ENCODE measurements at regions not wholly inside any gene's neighbourhood (a gene's known extent, or its start where the extent isn't known, plus 50 kb on each side); places are given as distances from the start of the nearest gene placed in this dataset.

DNA sequence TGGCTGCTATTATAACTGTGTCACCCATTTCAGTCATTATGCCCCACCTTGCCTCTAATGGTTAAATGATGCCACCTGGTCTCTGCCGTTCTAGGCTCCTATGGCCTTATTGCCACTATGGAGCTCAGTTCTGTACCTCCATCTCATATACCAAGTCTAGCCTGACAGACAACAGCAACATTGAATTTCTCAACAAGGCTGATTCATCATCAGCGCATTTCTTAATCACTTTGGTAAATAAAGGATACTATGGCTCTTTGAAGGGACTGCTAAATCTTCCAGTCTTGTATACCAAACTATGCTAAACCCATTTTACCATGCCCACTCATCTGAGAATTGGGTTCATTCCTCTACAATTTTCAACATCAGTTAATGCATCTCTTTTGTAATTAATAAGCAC lies 784.5 kb upstream of the CELF4 start:
- Histone ChIP-seq H3K9me3 (no peaks in the 10 kb centered on the region), H3K4me3 (no peak overlapping the region), H3K27me3 (no peaks in the 10 kb centered on the region), H3K36me3 (no peaks in the 10 kb centered on the region), H3K4me1 (no peaks in the 10 kb centered on the region), H3K27ac (no peak overlapping the region)
- in situ Hi-C loops (cut with MboI; ENCODE audit: low pct_ligation_motif_present in 1 of 4, low pct_unique_long_range_greater_than_20kb in 1 of 4, low sequenced_read_pairs in 3 of 4) (no loop called here), intact Hi-C loops (cut with DNase I; ENCODE audit: low total_unique reads) (no loop called here)
- no peak for DNase-seq
- TF ChIP-seq, protein P1, sequence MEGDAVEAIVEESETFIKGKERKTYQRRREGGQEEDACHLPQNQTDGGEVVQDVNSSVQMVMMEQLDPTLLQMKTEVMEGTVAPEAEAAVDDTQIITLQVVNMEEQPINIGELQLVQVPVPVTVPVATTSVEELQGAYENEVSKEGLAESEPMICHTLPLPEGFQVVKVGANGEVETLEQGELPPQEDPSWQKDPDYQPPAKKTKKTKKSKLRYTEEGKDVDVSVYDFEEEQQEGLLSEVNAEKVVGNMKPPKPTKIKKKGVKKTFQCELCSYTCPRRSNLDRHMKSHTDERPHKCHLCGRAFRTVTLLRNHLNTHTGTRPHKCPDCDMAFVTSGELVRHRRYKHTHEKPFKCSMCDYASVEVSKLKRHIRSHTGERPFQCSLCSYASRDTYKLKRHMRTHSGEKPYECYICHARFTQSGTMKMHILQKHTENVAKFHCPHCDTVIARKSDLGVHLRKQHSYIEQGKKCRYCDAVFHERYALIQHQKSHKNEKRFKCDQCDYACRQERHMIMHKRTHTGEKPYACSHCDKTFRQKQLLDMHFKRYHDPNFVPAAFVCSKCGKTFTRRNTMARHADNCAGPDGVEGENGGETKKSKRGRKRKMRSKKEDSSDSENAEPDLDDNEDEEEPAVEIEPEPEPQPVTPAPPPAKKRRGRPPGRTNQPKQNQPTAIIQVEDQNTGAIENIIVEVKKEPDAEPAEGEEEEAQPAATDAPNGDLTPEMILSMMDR (IDR thresholded peaks at IDR 0.05) = no peak
- TF ChIP-seq EP300 (IDR thresholded peaks at IDR 0.05; ENCODE audit: low read depth) = no peak
- TF ChIP-seq POLR2AphosphoS5 (IDR thresholded peaks at IDR 0.05) = no peak
- TF ChIP-seq POLR2A (IDR thresholded peaks at IDR 0.05) = no peak
- 80 to 82% methylated on average over 2 of the region's 2 CpGs for WGBS, 2 donors (ENCODE audit: low coverage in 1 of 2)

GRCh38 chr18:38330573-38330972 lies 765.0 kb upstream of the CELF4 start:
- intact Hi-C loops (cut with DNase I; ENCODE audit: low total_unique reads) = no loop called here
- Histone ChIP-seq H3K27ac (no peak overlapping the region), H3K4me1 (no peaks in the 10 kb centered on the region), H3K4me3 (no peak overlapping the region), H3K9me3 (peaks cover 0 to 2% of the 10 kb centered on the region in 2 donors), H3K27me3 (no peaks in the 10 kb centered on the region), H3K36me3 (no peaks in the 10 kb centered on the region)
- TF ChIP-seq POLR2AphosphoS5 (IDR thresholded peaks at IDR 0.05) (no peak), POLR2A (IDR thresholded peaks at IDR 0.05) (no peak), EP300 (IDR thresholded peaks at IDR 0.05; ENCODE audit: low read depth) (no peak)
- TF ChIP-seq, protein P1 (IDR thresholded peaks at IDR 0.05) = no peak
- DNase-seq = no peak
- in situ Hi-C loops (cut with MboI; ENCODE audit: low pct_ligation_motif_present in 1 of 4, low pct_unique_long_range_greater_than_20kb in 1 of 4, low sequenced_read_pairs in 3 of 4) = no loop called here
- 77% methylated on average over 2 to 3 of the region's 3 CpGs for WGBS, 2 donors (ENCODE audit: low coverage in 1 of 2)

DNA sequence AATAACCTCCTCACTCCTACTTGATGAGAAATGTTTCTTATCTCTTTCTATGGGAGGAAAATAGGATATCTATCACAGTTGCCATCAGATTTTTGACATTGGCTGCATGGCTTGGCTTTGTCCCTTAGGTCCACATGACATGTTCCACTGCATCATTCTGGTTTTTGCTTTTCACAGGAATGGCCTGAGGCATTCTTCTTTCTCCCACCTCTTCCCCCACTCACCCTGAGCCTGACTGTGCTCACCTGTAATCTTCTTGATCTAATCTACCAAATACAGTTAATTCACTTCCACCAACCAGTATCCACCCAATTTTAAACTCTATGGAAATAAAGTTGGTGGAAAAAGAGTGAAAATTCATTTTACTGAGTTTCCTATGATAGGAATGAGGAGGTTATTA lies 763.5 kb upstream of the CELF4 start:
- TF ChIP-seq POLR2A (IDR thresholded peaks at IDR 0.05) (no peak), EP300 (IDR thresholded peaks at IDR 0.05; ENCODE audit: low read depth) (no peak), POLR2AphosphoS5 (IDR thresholded peaks at IDR 0.05) (no peak)
- TF ChIP-seq, protein P1 (IDR thresholded peaks at IDR 0.05) = no peak
- Histone ChIP-seq H3K27me3 (no peaks in the 10 kb centered on the region), H3K27ac (no peak overlapping the region), H3K4me1 (no peaks in the 10 kb centered on the region), H3K36me3 (no peaks in the 10 kb centered on the region), H3K4me3 (no peak overlapping the region), H3K9me3 (no peaks in the 10 kb centered on the region)
- in situ Hi-C loops (cut with MboI; ENCODE audit: low pct_ligation_motif_present in 1 of 4, low pct_unique_long_range_greater_than_20kb in 1 of 4, low sequenced_read_pairs in 3 of 4) = no loop called here
- intact Hi-C loops (cut with DNase I; ENCODE audit: low total_unique reads) = no loop called here
- no peak for DNase-seq

GRCh38 chr18:38322206-38322605 lies 756.6 kb upstream of the CELF4 start:
- intact Hi-C loops (cut with DNase I; ENCODE audit: low total_unique reads) (loop anchor here (5.0 kb wide), 1 partner anchor 200 kb away; no protein-coding TSS in a partner anchor), in situ Hi-C loops (cut with MboI; ENCODE audit: low pct_ligation_motif_present in 1 of 4, low pct_unique_long_range_greater_than_20kb in 1 of 4, low sequenced_read_pairs in 3 of 4) (no loop called here)
- Histone ChIP-seq H3K27ac (no peak overlapping the region), H3K4me1 (no peaks in the 10 kb centered on the region), H3K36me3 (no peaks in the 10 kb centered on the region), H3K9me3 (no peaks in the 10 kb centered on the region), H3K4me3 (no peak overlapping the region), H3K27me3 (no peaks in the 10 kb centered on the region)
- 22 to 48% methylated on average over 1 of the region's 1 CpG for WGBS, 2 donors (ENCODE audit: low coverage in 1 of 2)
- no peak for DNase-seq
- TF ChIP-seq, protein P1 (IDR thresholded peaks at IDR 0.05) = no peak
- no peak for TF ChIP-seq POLR2AphosphoS5 (IDR thresholded peaks at IDR 0.05)
- no peak for TF ChIP-seq EP300 (IDR thresholded peaks at IDR 0.05; ENCODE audit: low read depth)
- no peak for TF ChIP-seq POLR2A (IDR thresholded peaks at IDR 0.05)
